ENCODE measurements at regions not wholly inside any gene's neighbourhood (a gene's known extent, or its start where the extent isn't known, plus 50 kb on each side); places are given as distances from the start of the nearest gene placed in this dataset.
"Not testable (repeated sequence)": the region's sequence is repeated elsewhere in the genome, so short reads cannot be mapped to it uniquely, and the experiment has no call there.

DNA sequence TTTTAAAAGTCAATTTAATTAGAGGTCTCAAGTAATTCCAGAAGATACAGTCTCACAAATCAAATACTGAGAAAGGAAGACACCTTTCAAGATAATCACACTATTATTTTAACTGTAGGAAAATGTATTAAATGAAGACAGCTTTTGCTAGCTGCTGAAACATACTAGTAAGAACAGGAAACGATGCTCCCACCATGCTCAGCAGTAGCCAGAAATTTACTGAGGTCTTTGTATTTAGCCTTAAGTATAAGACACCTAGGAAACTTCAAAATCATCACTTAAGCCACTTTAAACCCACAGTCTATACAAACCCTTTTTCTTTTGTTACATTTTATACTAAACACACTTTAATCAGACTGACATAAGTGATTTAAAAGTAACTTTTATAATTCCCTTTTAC is 72.7 kb upstream of the NPIPB12 start:
- DNase-seq = not testable (repeated sequence)

DNA sequence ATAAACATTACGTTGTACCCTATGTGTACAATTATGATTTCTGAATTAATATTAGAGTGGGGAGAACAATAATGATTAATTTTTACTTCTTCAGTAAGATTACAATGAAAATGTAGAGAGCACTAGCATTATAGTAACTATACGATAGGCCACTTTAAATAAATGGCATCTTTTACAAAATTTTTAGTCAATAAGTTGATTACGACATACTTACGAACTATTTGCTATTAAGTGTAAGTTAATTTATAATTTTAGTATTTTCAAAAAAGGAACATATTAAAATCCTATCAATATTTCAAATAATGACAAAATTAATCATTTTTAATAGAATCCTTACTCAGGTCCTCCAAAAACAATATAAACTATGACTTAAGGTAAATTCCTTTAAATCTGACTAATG is 75.6 kb upstream of the NPIPB12 start:
- not testable (repeated sequence) for DNase-seq

DNA sequence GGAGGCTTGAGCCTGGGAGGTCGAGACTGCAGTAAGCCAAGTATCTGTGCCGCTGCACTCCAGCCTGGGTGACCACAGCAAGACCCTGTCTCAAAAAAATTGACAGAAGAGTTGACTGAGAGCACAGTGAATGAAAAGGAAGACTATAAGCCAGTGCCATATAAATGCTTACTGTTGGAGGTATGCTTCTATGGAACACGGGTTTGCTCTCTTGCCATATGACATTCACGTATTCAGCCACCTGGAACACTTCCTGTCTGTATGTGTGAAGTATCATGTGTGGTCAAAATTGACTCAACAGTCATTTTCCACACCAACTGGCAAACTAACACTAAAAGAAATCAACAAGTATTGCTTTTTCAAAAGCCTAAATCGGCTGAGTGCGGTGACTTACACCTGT is 71.1 kb upstream of the SPN start:
- DNase-seq = not testable (repeated sequence)

DNA sequence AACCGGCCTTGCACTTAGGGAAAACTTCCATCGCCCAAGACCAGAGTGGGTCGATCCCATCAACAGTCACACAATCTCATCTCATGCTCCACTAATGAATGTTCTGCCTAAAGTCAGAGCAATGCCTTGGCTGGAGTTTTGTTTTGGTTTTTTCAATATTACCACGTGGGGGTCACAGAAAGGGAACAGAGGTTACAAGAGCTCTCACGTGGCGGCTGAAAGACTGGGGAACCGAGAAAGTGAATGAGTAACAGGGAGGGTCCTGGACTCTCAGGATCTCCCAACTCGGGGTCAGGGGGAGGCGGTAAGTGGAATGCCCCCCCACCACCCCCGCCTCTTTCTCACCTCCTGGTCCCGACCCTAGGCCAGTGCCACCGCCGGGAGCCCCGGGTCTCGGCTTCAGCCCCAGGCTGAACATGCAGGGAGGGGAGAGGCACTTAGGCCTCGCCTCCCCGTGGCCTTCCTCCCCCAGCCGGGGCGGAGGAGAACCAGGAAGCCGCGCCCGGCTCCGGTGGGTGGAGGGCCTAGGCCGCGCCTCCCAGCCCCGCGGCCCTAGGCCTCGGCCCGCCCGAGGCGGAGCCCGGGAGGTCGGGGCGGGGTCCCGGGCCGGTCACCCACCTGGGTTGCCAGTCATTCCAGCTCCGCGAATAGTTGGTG is 68.7 kb upstream of the SPN start:
- DNase-seq = peak; percentile 51 to 59

DNA sequence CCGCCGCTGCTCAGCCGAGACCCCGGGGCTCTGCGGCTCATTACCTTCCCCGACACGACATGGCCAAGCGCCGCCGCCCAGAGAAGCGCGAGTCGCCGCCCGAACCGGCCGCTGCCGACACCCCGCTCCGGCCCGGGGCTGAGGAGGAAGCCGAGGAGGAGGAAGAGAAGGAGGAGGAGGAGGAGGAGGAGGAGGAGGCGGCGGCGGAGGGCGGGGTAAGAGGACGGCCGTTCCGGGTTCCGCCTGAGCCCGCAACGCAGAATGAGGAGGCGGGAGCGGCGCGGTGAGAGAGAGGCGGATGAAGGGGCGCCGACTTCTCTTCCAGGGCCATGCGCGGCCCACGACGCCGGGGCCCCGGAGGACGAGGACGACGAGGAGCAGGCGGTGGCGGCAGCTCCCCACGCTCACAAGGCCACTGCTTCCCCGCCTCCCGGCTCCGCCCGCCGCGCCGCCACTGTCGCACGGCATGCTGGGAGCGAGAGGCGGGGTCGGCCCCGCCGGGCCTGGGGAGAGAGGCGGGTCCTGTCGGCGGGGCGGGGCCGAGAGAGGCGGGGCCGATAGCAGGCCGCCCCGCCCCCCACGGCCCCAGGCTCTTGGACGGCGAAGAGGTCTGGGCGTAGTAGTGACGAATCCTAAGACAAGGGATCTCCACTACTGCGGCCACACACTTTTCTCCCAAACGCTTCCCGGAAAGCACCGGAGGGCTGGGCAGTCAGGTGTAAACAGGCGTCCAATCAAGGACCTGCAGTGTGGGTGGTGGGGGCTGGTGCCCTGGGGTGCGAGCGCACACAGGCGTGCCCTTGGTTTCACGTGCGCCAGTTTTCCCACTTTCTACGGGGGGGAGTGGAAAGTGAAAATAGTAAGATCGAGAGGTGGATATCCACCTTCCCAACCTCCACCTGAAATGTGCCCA is 67.9 kb upstream of the SPN start:
- DNase-seq = peak; percentile 88 to 89

DNA sequence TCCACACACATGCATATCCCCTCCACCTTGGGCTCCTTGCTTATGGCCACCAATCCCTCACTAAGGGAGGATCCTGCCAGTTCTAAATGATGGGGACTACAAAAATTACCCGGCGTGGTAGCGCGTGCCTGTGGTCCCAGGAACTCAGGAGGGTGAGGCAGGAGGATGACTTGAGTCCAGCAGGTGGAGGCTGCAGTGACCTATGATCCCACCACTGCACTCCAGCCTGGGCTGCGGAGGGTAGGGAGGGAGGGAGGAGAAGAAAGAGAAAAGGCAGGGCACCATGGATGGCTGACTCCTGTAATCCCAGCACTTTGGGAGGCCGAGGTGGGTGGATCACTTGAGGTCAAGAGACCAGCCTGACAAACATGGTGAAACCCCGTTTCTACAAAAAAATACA is 66.0 kb upstream of the SPN start:
- not testable (repeated sequence) for DNase-seq

DNA sequence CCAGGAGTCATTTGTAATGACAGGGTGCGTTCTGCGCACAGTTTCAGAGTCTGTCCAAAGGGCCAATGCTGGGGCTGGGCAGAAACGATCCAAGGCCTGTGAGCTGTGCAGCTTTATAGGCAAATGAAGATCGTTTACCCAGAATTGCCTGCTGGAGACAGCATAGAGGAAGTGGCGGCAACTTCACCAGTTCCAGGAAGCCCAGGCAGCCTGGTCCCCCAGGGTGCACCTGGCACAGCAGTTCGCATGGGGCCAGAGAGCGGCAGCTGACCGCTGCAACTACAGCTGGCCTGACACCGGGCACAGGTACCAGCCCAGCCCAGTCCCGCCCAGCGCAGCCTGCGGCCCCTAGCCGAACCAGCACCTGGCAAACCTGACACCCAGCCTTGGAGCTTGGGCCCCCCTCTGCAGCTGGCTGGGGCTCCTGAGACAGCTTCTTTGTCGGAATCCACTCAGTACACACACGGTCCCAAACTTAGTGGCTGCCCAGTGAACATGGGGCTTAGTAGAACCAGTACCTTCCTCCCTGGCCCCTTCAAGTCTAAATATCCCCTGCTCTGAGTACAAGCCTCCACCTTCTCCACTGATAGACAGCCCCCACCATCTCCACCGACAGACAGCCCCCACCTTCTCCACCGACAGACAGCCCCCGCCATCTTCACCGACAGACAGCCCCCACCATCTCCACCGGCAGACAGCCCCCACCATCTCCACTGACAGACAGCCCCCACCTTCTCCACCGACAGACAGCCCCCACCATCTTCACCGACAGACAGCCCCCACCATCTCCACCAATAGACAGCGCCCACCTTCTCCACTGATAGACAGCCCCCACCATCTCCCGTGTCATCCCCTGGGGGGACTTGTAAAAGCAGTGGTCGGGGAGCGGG is 62.7 kb upstream of the SPN start:
- peak; percentile 49 to 62 for DNase-seq

DNA sequence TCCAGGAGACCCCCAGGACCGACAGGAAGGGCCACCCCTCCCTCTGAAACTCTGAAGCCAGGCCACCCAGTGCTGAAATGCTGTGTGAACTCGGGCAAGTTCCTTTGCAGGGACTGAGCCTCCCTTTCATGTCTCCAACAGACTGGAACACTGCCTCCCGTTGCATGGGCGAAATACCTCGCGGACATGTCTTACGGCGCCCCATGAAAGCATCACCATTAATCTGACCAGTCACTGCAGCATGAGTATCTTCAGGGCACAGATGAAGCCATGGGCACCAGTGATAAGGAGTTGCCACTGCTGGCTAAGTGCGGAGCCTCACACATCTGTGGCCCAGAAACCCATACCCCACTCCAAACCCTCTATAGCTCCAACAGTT is 60.8 kb upstream of the SPN start:
- not testable (repeated sequence) for DNase-seq

DNA sequence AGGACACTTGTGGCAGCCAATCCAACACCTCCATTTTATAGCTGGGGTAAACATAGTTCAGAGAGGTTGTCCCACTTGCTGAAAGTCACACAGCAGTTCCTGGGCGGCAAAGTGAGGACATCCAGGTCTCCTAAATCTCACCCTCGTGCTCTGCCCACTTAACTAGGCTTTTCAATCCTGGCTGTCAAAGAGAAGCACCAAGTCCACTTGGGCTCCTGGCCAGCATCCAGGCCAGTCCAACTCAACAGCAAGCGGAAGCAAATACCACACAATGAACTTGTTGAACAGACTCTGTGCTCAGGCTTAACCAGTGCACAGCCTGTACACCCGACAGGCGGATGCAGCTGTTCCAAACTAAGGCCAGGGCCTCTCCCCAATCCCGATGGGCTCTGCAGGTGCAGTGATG is 60.4 kb upstream of the SPN start:
- not testable (repeated sequence) for DNase-seq

DNA sequence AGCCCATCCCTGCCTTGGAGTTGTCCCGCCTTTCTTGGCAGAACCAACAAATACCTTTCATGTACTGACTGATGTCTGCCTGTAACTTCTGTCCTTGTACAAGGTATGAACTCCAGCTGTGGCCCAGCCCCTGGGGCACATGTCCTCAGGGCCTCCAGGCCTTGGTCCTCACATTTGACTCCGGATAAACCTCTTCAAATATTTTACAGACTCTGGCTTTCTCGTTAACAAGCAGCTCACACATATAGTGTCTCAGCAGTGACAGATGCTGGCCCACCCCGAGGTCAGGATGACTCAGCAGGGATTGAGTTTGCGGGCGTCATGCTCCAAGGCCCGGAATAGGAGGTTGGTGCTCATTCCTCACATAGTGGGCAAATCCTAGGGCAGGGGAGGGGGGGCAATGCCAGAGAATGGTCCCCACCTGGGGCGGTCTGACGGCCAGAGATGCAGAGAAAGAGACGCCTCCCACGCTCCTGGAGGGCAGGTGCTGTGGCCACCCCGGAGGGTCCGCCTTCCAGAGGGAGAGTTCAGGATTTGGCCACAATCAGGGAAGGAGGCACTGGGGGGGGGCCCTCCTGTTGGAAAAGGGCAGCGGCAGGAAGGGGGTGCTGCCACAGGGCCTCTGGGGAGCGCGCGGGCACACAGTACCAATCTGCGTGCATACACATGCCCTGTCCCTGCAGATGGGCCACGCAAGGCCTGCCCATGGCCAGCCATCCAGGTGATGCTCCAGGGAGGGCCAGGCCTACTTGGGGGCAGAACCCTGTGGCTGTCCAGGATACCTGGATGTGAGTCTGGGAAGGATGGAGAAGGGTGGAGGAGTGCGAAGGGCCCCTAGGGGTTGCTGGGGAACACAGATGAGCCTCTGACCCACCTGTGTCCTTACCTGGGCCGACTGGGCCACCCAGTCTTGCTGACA is 58.2 kb upstream of the SPN start:
- not testable (repeated sequence) for DNase-seq

DNA sequence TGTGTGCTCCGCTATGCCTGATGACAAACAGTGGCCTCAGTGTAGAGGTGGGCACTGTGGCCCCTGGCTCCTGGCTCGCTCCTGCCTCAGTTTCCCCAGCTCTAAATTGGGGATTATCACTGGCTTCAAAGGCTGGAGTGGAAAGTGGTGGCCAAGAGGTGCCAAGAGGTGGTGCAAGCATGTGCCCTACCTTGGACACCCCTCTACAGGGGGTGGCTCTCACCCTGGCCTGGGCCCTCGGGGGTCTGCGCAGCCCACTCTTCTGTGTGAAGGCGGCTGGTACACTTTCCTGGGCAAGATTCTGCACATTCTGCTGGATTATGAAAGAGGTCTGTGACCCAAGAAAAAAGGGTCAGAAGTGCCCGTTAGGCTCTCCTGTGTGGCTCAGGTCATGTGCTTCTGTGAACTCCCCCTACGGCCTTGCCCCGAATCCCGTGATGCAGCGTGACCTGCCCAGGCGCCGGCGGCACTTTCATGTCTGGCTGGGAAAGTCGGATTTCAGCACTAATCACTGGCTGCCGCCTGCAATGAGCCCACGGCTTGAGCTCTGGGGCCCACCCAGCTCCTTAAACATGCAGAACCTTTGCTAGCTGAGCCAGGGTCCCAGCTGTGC is 57.3 kb upstream of the SPN start:
- DNase-seq = not testable (repeated sequence)

DNA sequence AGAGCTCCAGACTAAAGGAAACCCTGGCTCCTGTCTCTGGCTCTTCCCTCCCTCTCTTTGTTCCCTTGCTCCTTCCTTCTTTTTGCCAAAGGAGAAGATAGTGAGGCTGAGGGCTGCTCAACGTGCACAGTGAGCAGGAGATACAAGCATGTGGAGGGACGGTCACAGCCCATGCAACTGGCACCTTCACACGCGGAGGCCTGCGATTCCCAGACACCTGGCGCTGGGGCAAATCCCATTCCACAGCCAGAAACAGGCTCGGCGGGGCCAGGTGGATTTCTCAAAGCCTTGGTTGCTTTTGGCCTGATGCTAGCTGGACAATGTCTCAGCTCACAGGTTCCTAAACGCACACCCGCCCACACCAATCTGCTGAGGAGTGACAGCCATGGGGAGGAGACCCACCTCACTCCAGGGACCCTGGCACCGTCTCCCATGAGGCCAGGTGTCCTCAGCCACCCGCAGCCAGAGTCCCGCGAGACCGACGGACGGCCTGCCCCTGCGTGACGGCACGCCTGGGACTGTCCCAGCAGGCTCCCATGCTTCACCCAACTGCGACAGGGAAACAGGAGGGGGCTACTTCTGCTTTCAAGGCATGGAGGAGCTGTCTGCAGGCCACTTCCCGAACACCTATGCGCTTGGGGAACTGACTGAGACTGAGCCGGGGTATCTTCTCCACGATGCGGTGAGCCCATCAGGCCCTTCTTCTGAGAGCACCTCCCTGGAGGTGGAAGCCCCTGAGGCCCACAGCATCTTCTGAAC is 56.2 kb upstream of the SPN start:
- DNase-seq = not testable (repeated sequence)

DNA sequence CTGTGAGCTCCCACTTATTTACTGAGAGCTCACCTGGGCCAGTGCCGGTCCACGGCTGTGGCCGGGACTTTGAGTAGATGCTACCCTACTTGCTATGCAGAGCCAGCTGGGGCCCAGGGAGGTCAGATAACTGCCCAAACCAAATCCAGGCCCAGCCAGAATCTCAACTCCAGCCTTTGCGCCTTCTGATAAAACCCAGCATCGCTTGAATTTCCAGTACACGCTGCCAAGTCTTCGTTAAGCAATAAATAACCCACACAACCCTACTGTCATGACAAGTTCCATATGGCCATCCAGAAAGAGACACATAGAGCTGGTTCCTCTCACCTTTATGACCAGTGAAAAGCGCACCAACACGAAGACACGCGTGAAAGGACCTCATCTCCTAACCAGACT is 55.6 kb upstream of the SPN start:
- not testable (repeated sequence) for DNase-seq

DNA sequence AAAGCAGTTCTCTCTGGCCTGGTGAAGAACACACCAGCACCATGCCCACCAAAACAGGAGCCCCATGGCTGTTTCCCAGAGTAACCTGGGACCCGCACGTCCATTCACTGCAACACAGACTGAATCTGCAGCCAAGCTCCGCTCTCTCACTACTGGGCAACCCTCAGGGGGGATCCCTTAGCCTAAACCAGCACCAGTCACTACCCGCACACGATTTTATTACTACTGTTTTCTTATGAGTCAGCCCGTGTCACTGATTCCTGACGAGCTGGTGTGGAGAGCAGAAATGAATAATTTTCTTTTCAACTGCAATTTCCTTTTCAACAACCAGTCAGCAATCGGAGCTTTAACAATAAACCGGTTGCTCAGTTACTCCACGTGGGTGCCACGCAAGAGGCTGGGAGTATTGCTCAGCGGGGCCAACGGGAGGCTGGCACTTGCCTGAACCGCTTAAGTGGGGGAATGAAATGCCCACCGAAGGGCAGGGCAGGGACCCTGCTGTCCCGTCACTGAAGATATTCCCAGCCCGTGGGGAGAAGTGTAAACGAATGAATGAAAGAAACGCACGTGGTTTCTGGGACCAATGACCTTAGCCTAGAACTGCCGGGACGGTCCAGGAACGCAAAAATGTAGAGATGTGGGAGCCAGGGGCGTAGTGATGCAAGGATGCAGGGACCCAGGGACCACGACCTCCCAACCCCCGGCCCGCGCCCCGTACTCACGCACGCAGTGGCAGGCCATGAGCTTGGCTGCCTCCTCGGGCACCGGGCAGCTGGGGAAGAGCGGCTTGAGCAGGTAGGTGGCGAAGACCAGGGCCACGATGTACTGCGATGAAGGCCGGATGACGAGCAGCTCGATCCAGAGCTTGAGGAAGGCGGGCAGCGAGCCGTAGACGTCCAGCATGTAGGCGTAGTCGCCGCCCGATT is 50.4 kb upstream of the SPN start:
- peak in 1 of 2 experiments; percentile 45 for DNase-seq
